IMR-90 (cell line): ENCODE measurements at regions not wholly inside any gene's neighbourhood (a gene's known extent, or its start where the extent isn't known, plus 50 kb on each side); places are given as distances from the start of the nearest gene placed in this dataset.
"Not testable (repeated sequence)": the region's sequence is repeated elsewhere in the genome, so short reads cannot be mapped to it uniquely, and the experiment has no call there.

ENCODE experiments used
- BHLHE40 ChIP-seq: fragments of 150-350 bp; IDR thresholded peaks from 2 replicates; pipeline ENCODE4 v1.6.1; 2016; ENCODE audit warnings: mild to moderate bottlenecking, low read depth, low read length
- CEBPB ChIP-seq: IDR thresholded peaks from 2 replicates; pipeline ENCODE4 v1.6.1; 2012; ENCODE audit warnings: low read depth, low read length, improper control_type of control experiment
- FOS ChIP-seq: fragments of 150-350 bp; IDR thresholded peaks from 2 replicates; pipeline ENCODE4 v1.6.1; 2016; ENCODE audit warnings: low read depth, low read length
- MAZ ChIP-seq: IDR thresholded peaks from 2 replicates; pipeline ENCODE4 v1.6.1; 2012; ENCODE audit warnings: low read depth, mild to moderate bottlenecking, low read length, improper control_type of control experiment, moderate library complexity, borderline replicate concordance
- MXI1 ChIP-seq: IDR thresholded peaks from 2 replicates; pipeline ENCODE4 v1.6.1; 2012; ENCODE audit warnings: low read depth, mild to moderate bottlenecking, low read length, moderate library complexity, borderline replicate concordance
- POLR2A ChIP-seq: IDR thresholded peaks from 2 replicates; pipeline ENCODE4 v1.6.1; 2012; ENCODE audit warnings: mild to moderate bottlenecking, low read depth, low read length
- RAD21 ChIP-seq: IDR thresholded peaks from 2 replicates; pipeline ENCODE4 v1.6.1; 2012; ENCODE audit warnings: low read length, improper control_type of control experiment
- RCOR1 ChIP-seq: IDR thresholded peaks from 2 replicates; pipeline ENCODE4 v1.6.1; 2012; ENCODE audit warnings: mild to moderate bottlenecking, low read length, improper control_type of control experiment; ENCODE audit not compliant: insufficient replicate concordance
- TF ChIP-seq, protein P1 (sequence below): conservative IDR thresholded peaks from 2 replicates; pipeline ENCODE4 v1.5.1; 2012; ENCODE audit warnings: mild to moderate bottlenecking, low read depth, low read length, improper control_type of control experiment
- TF ChIP-seq, protein P2 (sequence below): fragments of 150-350 bp; IDR thresholded peaks from 2 replicates; pipeline ENCODE4 v1.6.1; 2017; ENCODE audit warnings: mild to moderate bottlenecking, antibody characterized with exemption, low read length, low read depth

DNA sequence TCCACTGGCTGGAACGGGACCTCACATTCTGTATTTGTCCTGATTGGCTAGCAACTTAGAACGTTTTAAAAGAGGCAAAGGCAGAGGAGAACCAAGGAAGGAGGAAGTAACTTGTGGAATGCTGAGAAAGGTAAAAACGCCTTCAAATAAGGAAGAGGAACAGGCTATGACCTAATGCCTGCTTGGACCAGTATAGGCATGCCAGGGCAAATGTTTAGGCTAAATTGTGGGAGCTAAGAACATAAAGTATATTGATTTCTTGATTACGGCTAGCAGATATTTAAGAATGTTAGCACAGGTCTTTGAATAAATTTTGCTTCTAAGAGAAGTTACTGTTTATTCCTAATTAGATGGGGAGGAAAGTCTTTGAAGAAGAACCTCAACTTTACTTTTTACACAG is 96.5 kb downstream of the AASDHPPT start:
- TF ChIP-seq, protein P1, sequence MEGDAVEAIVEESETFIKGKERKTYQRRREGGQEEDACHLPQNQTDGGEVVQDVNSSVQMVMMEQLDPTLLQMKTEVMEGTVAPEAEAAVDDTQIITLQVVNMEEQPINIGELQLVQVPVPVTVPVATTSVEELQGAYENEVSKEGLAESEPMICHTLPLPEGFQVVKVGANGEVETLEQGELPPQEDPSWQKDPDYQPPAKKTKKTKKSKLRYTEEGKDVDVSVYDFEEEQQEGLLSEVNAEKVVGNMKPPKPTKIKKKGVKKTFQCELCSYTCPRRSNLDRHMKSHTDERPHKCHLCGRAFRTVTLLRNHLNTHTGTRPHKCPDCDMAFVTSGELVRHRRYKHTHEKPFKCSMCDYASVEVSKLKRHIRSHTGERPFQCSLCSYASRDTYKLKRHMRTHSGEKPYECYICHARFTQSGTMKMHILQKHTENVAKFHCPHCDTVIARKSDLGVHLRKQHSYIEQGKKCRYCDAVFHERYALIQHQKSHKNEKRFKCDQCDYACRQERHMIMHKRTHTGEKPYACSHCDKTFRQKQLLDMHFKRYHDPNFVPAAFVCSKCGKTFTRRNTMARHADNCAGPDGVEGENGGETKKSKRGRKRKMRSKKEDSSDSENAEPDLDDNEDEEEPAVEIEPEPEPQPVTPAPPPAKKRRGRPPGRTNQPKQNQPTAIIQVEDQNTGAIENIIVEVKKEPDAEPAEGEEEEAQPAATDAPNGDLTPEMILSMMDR = not testable (repeated sequence)
- not testable (repeated sequence) for TF ChIP-seq MXI1, RAD21, POLR2A, FOS, MAZ, BHLHE40, RCOR1, CEBPB
- TF ChIP-seq, protein P2, sequence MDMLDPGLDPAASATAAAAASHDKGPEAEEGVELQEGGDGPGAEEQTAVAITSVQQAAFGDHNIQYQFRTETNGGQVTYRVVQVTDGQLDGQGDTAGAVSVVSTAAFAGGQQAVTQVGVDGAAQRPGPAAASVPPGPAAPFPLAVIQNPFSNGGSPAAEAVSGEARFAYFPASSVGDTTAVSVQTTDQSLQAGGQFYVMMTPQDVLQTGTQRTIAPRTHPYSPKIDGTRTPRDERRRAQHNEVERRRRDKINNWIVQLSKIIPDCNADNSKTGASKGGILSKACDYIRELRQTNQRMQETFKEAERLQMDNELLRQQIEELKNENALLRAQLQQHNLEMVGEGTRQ = not testable (repeated sequence)
